ENCODE measurements at regions not wholly inside any gene's neighbourhood (a gene's known extent, or its start where the extent isn't known, plus 50 kb on each side); places are given as distances from the start of the nearest gene placed in this dataset.
"Not testable (repeated sequence)": the region's sequence is repeated elsewhere in the genome, so short reads cannot be mapped to it uniquely, and the experiment has no call there.

DNA sequence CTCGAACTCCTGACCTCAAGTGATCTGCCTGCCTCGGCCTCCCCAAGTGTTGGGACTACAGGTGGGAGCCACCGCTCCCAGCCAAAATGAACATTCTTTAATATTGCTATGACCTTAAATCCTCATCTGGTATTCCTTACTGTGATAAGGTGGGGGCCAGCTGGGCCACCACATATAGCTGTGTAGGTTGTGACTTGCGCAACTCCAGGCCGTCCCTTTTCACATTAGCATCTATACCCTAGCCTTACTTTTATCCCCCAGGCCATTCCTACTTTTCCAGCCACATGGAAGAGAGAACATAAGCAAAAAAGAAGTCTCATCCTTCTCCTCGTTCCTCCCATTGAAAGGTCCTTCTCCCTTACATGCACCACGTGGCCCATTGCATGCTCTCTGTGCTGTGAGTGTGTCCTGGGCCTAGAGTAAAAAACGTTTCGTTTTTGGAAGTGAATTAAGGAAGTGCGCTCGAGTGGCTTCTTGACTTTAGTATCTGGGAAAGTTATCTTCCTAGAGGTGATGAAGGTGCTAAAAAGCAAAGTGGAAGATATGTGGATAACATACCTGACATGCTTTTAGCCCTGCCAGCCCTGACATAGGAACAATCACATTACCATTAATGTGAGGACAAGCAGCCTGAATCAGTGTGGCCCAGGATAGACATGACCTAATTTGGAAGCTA lies 56.8 kb upstream of the KIF13A start:
- peaks cover 10% of the 10 kb centered on the region for H3K36me3 Mint-ChIP-seq
- H3K9me3 Mint-ChIP-seq = peaks cover 10% of the 10 kb centered on the region
- TF ChIP-seq, protein P1, sequence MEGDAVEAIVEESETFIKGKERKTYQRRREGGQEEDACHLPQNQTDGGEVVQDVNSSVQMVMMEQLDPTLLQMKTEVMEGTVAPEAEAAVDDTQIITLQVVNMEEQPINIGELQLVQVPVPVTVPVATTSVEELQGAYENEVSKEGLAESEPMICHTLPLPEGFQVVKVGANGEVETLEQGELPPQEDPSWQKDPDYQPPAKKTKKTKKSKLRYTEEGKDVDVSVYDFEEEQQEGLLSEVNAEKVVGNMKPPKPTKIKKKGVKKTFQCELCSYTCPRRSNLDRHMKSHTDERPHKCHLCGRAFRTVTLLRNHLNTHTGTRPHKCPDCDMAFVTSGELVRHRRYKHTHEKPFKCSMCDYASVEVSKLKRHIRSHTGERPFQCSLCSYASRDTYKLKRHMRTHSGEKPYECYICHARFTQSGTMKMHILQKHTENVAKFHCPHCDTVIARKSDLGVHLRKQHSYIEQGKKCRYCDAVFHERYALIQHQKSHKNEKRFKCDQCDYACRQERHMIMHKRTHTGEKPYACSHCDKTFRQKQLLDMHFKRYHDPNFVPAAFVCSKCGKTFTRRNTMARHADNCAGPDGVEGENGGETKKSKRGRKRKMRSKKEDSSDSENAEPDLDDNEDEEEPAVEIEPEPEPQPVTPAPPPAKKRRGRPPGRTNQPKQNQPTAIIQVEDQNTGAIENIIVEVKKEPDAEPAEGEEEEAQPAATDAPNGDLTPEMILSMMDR (IDR thresholded peaks at IDR 0.05; ENCODE audit: unreplicated experiment) = no peak
- DNase-seq (ENCODE audit: low spot score in 2 of 2, unreplicated experiment in 2 of 2) = no peak
- peak overlapping the region; percentile 54 for H3K27ac Mint-ChIP-seq
- peaks cover 48% of the 10 kb centered on the region for H3K4me1 Mint-ChIP-seq
- H3K27me3 Mint-ChIP-seq (ENCODE audit: low read depth) = no peaks in the 10 kb centered on the region
- H3K4me3 Mint-ChIP-seq = no peak overlapping the region

DNA sequence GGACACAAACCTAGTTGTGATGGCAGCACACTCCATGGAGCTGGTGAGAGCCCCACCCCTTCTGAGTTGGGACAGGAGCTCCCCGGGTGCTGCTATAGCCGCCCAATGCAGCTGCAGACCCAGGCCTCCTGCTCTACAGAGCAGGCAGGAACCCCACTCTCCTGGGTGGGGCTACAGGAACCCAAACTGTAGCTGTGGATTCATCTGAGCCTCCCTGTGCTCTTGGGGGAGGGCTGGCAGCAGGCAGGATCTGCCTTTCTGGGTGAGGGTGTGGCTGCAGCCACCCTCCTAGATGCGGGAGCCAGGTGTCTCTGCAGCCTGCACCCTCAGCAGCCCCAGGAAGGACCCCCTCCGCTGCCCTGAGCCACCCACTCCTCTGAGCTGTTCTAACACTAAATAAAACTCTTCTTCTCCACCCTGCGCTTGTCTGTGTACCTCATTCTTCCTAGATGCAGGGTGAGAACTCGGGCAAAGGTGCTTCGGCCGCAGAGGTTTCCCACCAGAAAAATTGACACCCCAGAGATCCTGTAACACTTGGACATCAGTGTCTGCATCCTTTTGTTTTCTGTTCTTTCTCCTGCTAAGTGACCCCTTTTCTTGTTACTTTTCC lies 55.2 kb upstream of the KIF13A start:
- Mint-ChIP-seq H3K27me3 (ENCODE audit: low read depth) (no peaks in the 10 kb centered on the region), H3K36me3 (no peaks in the 10 kb centered on the region), H3K9me3 (no peaks in the 10 kb centered on the region), H3K27ac (peak overlapping the region; percentile 88), H3K4me1 (peaks cover 44% of the 10 kb centered on the region), H3K4me3 (no peak overlapping the region)
- no peak for DNase-seq (ENCODE audit: low spot score in 2 of 2, unreplicated experiment in 2 of 2)
- TF ChIP-seq, protein P1 (IDR thresholded peaks at IDR 0.05; ENCODE audit: unreplicated experiment) = no peak

DNA sequence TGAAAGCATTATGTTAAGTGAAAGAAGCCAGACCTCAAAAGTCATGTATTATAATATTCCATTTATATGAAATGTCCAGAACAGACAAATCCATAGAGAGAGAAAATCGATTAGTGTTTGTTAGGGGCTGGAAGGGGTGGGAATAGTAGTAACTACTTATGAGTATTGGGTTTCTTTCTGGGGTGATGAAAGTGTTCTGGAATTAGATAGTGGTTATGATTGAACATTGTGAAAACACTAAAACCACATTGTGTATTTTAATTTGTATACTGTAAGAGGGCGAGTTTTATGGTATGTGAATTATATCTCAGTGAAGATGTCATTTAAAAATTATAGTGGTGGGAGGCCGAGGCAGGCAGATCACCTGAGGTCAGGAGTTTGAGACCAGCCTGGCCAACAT lies 52.0 kb upstream of the KIF13A start:
- Mint-ChIP-seq H3K27me3 (ENCODE audit: low read depth) (no peaks in the 10 kb centered on the region), H3K4me1 (peaks cover 24% of the 10 kb centered on the region), H3K36me3 (no peaks in the 10 kb centered on the region), H3K9me3 (peaks cover 3% of the 10 kb centered on the region), H3K4me3 (no peak overlapping the region), H3K27ac (no peak overlapping the region)
- no peak for DNase-seq (ENCODE audit: low spot score in 2 of 2, unreplicated experiment in 2 of 2)
- TF ChIP-seq, protein P1 (IDR thresholded peaks at IDR 0.05; ENCODE audit: unreplicated experiment) = no peak

DNA sequence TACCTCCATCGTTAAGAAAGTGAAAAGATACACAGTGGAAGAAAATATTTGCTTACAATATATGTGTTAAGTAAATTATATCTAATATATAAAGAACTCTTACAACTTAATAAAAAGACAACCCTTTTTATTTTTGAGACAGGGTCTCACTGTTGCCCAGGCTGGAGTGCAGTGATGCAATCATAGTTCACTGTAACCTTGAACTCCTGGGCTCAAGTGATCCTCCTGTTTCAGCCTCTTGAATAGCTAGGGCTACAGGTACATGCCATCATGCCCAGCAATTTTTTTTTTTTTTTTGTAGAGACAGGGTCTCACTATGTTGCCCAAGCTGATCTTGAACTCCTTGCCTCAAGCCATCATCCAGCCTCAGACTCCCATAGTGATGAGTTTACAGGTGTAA lies 50.8 kb upstream of the KIF13A start:
- DNase-seq (ENCODE audit: low spot score in 2 of 2, unreplicated experiment in 2 of 2); H3K4me3 Mint-ChIP-seq: not testable (repeated sequence)

More for the DNA sequence above, 50.8 kb upstream of the KIF13A start:
- not testable (repeated sequence) for H3K27ac Mint-ChIP-seq; H3K36me3 Mint-ChIP-seq; H3K9me3 Mint-ChIP-seq; H3K27me3 Mint-ChIP-seq (ENCODE audit: low read depth)
- peaks cover 19% of the 10 kb centered on the region for H3K4me1 Mint-ChIP-seq

All from mesothelial cell of epicardium (in vitro differentiated cells).